Right renal pelvis (tissue), 4 donors: ENCODE measurements at regions not wholly inside any gene's neighbourhood (a gene's known extent, or its start where the extent isn't known, plus 50 kb on each side); places are given as distances from the start of the nearest gene placed in this dataset.
A peak's percentile ranks its signal among the peaks of the same experiment; 100 is the strongest.

ENCODE experiments used
- DNase-seq, 4 donors: peaks; one replicate each; pipeline ENCODE4 v3.0.0-alpha.2; 2013; ENCODE audit warnings: low read depth in 4 of 4, low spot score in 3 of 4, missing footprints in 1 of 4

DNA sequence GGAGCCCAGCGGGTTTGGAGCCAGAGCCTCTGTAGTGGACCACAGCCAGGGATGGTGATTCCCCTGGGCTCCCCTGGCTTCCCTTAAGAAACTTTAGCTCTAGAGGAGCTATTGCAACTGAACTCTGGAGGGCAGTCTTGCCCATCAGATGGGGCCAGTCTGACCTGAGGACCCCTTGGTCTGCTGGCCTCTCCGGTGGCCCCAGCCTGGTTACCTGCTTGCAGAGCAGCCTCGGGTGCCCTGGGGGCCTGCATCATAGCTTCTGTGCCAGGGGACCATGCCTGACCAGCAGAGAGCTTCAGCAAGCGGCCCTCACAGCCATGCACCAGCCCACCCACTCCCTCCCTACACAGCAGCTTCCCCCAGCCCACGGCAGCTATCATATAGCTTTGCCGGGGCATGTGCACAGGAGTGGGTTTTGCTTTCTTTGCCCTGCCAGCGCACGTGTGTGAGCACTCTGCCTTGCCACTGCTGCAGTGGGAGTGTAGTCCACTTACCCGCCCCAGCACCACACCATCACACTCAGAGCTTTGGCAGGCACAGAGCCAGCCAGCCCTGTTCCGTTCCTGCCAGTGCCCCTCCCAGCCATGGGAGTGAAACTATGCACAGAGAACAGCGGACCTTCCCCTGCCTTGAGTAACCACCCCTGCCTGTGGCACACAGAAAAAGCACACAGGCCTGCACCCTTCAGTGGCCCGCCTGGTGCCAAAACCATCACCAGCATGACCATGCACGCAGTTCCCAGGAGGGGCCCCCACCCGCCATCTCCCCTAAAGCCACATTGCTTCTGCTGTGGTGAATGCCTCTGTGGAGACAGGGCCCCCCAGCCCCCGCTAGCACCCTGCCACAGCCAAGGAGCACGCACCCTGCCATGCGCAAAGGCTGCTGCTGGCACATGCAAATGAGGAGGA is 442.9 kb upstream of the NEGR1 start:
- no peak for DNase-seq

DNA sequence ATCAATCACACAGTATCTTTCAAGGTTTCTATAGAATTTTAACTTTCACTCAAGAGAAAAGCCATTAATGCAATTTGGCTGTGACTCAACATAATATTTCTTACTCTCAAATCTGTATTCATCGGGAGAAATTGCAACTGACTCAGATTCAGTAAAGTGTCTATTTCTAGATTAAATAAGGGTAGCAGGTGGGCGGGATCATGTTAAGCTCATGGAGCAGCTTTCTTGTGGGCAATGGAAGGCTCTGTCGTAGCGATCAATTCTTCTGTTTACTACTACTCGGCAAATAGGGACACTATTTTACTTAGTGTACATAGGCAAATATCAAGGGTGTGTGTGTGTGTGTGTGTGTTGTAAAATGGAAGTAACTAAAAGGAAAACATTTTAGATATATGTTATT is 423.6 kb upstream of the NEGR1 start:
- no peak for DNase-seq

- DNase-seq, result no peak
Observed at GRCh38 chr1:72704841-72705477, 422.6 kb upstream of the NEGR1 start.

DNA sequence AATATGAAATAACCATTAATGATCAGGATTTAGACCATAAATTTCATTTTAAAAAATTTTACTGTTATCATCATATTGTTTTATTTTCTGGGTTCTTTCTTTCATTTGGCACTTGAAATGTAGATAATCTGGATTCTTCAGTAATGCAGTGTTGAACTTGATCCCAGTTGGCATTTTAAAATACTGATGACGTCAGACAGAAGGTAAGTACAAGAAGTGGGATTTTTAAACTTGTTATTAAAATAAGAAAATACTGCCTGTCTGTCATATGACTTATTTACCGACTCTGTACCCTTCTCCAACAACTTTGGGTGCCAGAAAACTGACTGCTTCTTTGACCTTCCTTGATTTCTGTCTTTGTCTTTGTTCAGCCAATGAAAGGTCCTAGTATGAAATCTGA is 415.1 kb upstream of the NEGR1 start:
- DNase-seq, result no peak

DNA sequence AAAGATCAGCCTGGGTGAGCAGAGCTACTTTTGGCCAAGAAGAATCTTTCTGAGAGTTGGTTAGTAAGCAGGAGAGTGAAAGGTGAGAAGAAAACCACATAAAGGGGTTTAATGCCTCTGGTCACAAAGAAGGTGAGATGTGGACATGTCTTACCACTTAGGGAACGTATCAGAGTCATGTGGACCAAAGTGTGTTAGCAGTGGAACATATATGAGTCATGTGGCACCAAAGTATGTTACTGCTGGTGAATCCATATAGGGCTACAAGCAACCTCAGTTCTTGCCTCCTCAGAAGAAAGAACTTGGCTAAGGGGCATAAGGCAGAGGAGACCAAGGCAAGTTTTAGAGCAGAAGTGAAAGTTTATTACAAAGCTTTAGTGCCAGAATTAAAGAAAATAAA is 411.6 kb upstream of the NEGR1 start:
- no peak for DNase-seq

DNA sequence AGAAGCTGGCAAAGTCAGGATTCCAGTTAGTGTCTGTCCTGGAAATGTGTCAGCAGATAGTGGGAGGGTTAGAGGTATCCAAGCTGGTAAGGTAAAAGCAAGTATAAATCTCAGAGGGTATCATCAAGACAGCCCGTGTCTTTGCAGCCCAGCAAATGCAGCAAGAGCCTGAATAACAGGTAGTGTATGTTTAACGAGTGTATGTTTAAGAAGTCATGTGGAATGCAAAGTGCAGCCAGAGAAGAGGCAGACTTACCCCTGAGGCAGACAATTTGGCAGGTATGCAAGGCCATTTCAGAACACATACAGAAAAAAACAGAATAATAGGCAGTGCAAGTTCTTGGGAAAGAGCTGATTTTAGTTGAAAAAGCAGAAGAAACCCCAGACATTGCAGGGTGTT is 411.0 kb upstream of the NEGR1 start:
- no peak for DNase-seq

DNA sequence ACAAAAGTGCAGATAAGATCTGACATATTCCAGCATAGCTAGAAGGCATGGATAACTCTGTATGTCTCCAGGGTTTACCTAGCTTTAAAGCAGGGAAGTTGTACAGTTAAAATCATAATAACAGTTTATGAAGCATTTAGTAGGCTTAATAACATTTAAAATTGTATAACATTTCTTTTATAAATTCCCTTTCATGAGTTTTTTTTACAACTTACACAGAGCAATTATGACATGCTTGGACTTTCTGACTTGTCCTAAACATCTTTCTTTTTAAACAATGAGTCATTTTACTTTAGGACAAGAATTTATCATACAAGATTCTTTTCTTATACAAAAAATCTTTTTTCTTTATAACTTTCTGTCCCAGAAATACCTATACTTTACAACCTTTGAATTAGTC is 408.5 kb upstream of the NEGR1 start:
- no peak for DNase-seq

DNA sequence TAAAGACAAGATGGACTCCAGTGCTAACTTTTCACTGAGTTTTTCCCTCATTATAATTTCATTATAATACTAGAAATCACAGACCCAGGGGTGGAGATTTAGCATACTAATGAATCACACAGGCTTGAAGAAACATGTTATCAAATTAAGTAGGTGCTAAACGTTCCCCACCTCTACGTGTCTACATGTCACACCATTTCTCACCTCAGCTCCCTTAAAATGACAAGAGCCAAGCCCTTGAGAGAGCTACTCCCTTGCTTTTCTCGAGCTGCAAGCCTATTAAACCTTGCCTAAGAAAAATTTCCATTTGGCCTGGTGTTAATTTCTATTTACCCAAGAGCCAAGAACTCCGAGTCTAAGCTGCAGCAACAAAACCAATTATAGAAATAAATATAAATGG is 396.3 kb upstream of the NEGR1 start:
- DNase-seq, result no peak

DNA sequence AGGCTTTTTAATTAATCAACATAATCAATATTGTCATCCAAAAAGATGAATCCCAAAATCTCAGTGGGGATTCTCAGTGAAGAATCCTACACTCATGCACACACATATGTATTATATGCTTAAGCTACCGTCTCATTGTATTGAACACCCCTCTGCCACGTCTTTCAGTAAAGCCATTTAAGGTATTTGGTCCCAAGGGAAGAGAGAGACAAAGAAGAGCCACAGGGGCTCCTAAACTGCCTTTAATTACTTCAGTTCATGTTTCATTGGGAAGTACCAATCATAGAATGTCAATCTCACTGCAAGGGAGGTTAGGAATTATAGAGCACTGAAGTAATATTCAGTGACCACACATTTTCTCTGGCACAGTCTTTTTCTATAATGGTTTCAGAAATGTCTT is 388.6 kb upstream of the NEGR1 start:
- DNase-seq, result no peak

GRCh38 chr1:72662918-72663317 is 380.6 kb upstream of the NEGR1 start:
- no peak for DNase-seq

GRCh38 chr1:72650843-72651435 is 368.6 kb upstream of the NEGR1 start:
- DNase-seq, result no peak

GRCh38 chr1:72649991-72650390 is 367.7 kb upstream of the NEGR1 start:
- no peak for DNase-seq

DNA sequence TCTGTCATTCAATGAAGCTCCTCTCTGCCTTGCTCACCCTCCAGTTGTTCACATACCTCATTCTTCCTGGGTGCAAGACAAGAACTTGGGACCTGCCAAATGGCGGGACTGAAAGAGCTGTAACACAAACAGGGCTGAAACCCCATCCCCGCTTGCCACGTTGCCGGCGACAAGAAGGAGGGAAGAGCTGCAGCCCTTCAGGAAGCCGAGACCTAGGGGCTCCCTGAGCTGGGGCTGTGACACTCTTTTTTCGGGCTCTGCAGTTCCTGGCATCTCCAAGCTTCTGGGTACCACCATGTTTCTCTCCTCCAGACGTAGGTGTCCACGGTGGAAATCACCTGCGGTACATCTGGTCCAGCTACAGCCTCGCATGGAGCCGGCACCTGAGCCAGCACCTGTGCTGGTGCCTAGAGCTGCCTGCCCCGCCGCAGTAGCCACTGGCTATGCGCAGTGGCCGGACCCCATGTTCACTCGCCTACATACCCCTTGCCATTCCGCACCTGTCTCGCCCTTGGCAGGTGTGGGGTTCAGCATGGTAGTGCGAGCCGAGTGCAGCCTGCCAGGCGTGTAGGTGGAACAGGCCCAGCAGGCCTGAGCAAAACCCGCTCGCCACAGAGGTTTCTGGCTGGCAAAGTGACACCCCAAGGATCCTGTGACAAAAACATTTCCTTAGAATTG is 367.0 kb upstream of the NEGR1 start:
- no peak for DNase-seq

GRCh38 chr1:72648465-72648864 is 366.1 kb upstream of the NEGR1 start:
- DNase-seq, result no peak

- no peak for DNase-seq
Observed at GRCh38 chr1:72643142-72643541, 360.8 kb upstream of the NEGR1 start.

GRCh38 chr1:72637593-72637992 is 355.3 kb upstream of the NEGR1 start:
- no peak for DNase-seq

DNA sequence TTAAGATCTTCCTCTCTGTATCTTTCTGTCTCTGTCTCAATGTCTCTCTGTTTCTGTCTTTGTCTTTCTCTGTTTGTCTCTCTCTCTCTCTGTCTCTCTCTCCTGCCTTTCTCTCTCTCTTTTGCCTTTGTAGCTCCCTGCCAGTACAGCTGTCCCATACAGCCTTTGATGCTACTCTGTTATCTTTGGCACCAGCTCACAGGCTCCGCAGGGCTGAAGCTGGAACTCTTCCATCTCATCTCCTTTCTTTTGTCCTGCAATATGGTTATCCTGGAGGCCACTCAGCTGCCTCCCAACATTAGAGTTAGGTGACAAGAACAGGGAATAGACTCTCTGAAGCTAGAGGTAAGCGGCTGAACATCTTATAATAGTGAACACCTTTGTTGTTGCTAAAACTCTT is 354.3 kb upstream of the NEGR1 start:
- no peak for DNase-seq

- DNase-seq, result no peak
Observed at GRCh38 chr1:72635719-72636118, 353.4 kb upstream of the NEGR1 start.

- DNase-seq, result no peak
Observed at GRCh38 chr1:72634946-72635345, 352.6 kb upstream of the NEGR1 start.

GRCh38 chr1:72631449-72631848 is 349.1 kb upstream of the NEGR1 start:
- DNase-seq, result no peak

DNA sequence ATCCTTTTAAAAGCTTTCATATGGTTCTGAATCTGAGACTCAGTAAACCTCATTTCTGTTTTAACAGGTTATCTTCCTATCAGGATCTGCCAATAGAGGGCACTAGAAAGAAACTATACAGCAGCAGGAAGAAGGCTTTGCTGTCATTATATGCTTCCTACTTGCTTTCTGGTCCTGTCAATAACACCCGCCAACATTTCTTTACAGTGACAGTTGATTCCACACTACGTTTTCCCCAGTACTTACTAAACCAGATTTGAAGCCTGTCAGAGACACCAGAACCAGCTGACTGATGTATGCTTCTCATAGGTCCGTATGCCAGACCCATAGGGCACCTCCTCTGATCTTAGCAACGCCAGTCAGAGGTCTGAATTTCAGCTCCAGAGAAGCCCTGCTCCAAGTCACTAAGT is 341.0 kb upstream of the NEGR1 start:
- peak; percentile 9 to 31 (median 22) for DNase-seq
